ENCODE measurements at regions not wholly inside any gene's neighbourhood (a gene's known extent, or its start where the extent isn't known, plus 50 kb on each side); places are given as distances from the start of the nearest gene placed in this dataset.

DNA sequence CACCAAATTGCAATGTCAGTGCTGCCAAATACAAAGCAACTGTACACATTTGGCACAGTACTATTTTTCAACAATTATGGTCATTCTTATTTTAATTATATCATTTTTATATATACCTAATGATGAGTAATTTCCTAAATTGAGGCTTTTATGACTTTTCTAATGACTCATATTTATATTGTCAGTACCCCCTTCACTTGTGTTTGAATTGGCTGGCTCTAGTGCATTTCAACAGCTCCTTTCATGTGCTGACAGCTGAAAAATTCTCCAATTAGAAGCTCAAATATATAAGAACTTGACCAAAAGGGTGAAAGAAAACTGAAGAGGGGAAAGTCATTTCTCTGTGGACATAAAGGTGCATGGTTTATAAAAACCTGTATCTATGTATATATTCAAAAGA, 263.3 kb downstream of the SLITRK1 start:
- no peaks in the 10 kb centered on the region for H3K36me3 ChIP-seq (ENCODE audit: low read depth)
- H3K27ac ChIP-seq (ENCODE audit: poor library complexity, severe bottlenecking) = peak overlapping the region; percentile 23
- TF ChIP-seq, protein P1, sequence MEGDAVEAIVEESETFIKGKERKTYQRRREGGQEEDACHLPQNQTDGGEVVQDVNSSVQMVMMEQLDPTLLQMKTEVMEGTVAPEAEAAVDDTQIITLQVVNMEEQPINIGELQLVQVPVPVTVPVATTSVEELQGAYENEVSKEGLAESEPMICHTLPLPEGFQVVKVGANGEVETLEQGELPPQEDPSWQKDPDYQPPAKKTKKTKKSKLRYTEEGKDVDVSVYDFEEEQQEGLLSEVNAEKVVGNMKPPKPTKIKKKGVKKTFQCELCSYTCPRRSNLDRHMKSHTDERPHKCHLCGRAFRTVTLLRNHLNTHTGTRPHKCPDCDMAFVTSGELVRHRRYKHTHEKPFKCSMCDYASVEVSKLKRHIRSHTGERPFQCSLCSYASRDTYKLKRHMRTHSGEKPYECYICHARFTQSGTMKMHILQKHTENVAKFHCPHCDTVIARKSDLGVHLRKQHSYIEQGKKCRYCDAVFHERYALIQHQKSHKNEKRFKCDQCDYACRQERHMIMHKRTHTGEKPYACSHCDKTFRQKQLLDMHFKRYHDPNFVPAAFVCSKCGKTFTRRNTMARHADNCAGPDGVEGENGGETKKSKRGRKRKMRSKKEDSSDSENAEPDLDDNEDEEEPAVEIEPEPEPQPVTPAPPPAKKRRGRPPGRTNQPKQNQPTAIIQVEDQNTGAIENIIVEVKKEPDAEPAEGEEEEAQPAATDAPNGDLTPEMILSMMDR (IDR thresholded peaks at IDR 0.05; ENCODE audit: poor library complexity, severe bottlenecking) = no peak
- no peaks in the 10 kb centered on the region for H3K27me3 ChIP-seq (ENCODE audit: insufficient read depth, poor library complexity, severe bottlenecking)
- DNase-seq (ENCODE audit: low spot score) (no peak), ATAC-seq (ENCODE audit: low read depth) (peak; percentile 85)
- H3K4me3 ChIP-seq (ENCODE audit: severe bottlenecking) = no peak overlapping the region
- peaks cover 2% of the 10 kb centered on the region for H3K9me3 ChIP-seq (ENCODE audit: severe bottlenecking)
- H3K4me1 ChIP-seq (ENCODE audit: insufficient read depth, poor library complexity, severe bottlenecking) = peaks cover 35% of the 10 kb centered on the region

DNA sequence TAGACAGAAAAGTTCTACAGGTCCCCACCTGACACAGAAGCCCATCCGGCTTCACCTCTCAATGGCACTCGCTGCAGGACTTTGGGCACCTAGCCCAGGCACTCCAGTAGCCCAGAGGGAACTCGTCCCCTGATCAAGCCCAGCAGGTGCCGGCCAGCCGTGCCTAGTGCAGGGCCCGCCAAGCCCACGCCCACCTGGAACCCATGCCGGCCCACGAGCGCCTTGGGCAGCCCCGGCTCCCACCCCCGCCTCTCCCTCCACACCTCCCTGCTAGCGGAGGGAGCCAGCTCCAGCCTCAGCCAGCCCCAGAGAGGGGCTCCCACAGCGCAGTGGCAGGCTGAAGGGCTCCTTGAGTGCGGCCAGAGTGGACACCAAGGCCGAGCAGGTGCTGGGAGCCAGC, 268.8 kb downstream of the SLITRK1 start:
- TF ChIP-seq, protein P1 (IDR thresholded peaks at IDR 0.05; ENCODE audit: poor library complexity, severe bottlenecking) = no peak
- Histone ChIP-seq H3K9me3 (ENCODE audit: severe bottlenecking) (no peaks in the 10 kb centered on the region), H3K4me3 (ENCODE audit: severe bottlenecking) (no peak overlapping the region), H3K4me1 (ENCODE audit: insufficient read depth, poor library complexity, severe bottlenecking) (peaks cover 2% of the 10 kb centered on the region), H3K36me3 (ENCODE audit: low read depth) (no peaks in the 10 kb centered on the region), H3K27ac (ENCODE audit: poor library complexity, severe bottlenecking) (no peak overlapping the region), H3K27me3 (ENCODE audit: insufficient read depth, poor library complexity, severe bottlenecking) (no peaks in the 10 kb centered on the region)
- DNase-seq (ENCODE audit: low spot score) (no peak), ATAC-seq (ENCODE audit: low read depth) (no peak)

DNA sequence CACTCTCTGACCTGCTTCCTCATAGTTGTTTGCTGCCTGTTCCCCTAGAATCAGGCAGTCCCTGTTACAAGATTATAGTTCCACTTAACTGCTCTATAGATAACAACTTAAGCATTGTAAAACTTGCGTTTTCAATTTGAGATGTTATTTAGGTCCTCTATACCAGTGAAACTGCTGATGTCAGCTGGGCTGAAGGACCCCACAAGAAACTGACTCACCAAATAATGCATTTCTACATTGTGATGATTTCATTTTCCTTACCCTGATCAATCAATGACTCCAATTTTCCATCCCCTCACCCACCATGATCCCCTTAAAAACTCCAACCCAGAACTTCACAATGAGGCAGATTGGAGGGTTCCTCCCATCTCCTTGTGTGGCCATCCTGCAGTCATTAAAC, 280.7 kb downstream of the SLITRK1 start:
- Histone ChIP-seq H3K4me3 (ENCODE audit: severe bottlenecking) (no peak overlapping the region), H3K4me1 (ENCODE audit: insufficient read depth, poor library complexity, severe bottlenecking) (no peaks in the 10 kb centered on the region), H3K27ac (ENCODE audit: poor library complexity, severe bottlenecking) (no peak overlapping the region), H3K36me3 (ENCODE audit: low read depth) (no peaks in the 10 kb centered on the region), H3K27me3 (ENCODE audit: insufficient read depth, poor library complexity, severe bottlenecking) (no peaks in the 10 kb centered on the region), H3K9me3 (ENCODE audit: severe bottlenecking) (no peaks in the 10 kb centered on the region)
- TF ChIP-seq, protein P1 (IDR thresholded peaks at IDR 0.05; ENCODE audit: poor library complexity, severe bottlenecking) = no peak
- DNase-seq (ENCODE audit: low spot score) = no peak
- no peak for ATAC-seq (ENCODE audit: low read depth)

DNA sequence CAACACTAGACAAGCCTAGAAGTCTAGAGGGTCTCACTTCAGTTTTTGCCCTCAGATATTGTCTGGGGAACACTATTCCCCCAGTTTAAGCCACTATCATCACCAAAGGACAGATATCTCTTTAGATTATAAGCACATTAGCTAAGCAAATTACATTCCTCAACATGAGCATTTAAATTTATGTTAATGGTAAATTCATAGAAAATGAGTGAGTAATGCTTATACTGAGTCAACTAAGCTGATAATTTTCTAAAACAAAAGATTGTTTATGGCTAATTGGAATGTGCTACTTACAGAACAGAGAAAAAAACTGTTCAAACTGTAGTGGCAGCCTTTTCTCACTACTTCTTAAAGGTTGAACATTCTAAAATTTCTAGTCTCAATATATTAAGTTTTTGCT, 290.2 kb downstream of the SLITRK1 start:
- H3K4me3 ChIP-seq (ENCODE audit: severe bottlenecking) = no peak overlapping the region
- no peak for ATAC-seq (ENCODE audit: low read depth)

DNA sequence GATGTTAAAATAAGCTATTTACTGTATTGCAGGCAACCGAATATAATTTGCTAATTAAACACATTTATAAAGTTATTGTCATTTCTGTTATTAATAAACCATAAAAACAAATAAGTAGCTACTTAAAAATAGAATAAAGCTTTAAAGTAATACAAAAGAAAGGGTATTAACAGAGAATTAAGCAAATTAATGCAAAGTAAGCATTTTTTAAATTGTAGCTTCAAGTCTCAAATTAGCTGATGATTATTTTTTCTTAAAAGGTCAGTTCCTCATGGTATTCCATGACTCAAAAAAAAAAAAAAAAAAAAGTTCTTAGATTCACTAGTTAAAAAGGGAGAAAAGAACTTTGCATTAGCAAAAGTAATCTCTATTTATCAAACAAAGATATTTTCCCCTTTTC, 292.5 kb downstream of the SLITRK1 start:
- H3K27me3 ChIP-seq (ENCODE audit: insufficient read depth, poor library complexity, severe bottlenecking) = no peaks in the 10 kb centered on the region
- TF ChIP-seq, protein P1 (IDR thresholded peaks at IDR 0.05; ENCODE audit: poor library complexity, severe bottlenecking) = no peak
- H3K27ac ChIP-seq (ENCODE audit: poor library complexity, severe bottlenecking) = no peak overlapping the region
- no peaks in the 10 kb centered on the region for H3K9me3 ChIP-seq (ENCODE audit: severe bottlenecking)
- H3K4me3 ChIP-seq (ENCODE audit: severe bottlenecking) = no peak overlapping the region
- no peaks in the 10 kb centered on the region for H3K4me1 ChIP-seq (ENCODE audit: insufficient read depth, poor library complexity, severe bottlenecking)
- DNase-seq (ENCODE audit: low spot score) (no peak), ATAC-seq (ENCODE audit: low read depth) (no peak)
- H3K36me3 ChIP-seq (ENCODE audit: low read depth) = no peaks in the 10 kb centered on the region

More for the DNA sequence above, 290.2 kb downstream of the SLITRK1 start:
- Histone ChIP-seq H3K27me3 (ENCODE audit: insufficient read depth, poor library complexity, severe bottlenecking) (no peaks in the 10 kb centered on the region), H3K9me3 (ENCODE audit: severe bottlenecking) (no peaks in the 10 kb centered on the region), H3K4me1 (ENCODE audit: insufficient read depth, poor library complexity, severe bottlenecking) (no peaks in the 10 kb centered on the region), H3K36me3 (ENCODE audit: low read depth) (no peaks in the 10 kb centered on the region), H3K27ac (ENCODE audit: poor library complexity, severe bottlenecking) (no peak overlapping the region)
- TF ChIP-seq, protein P1 (IDR thresholded peaks at IDR 0.05; ENCODE audit: poor library complexity, severe bottlenecking) = no peak
- no peak for DNase-seq (ENCODE audit: low spot score)
